ENCODE measurements at regions not wholly inside any gene's neighbourhood (a gene's known extent, or its start where the extent isn't known, plus 50 kb on each side); places are given as distances from the start of the nearest gene placed in this dataset.

DNA sequence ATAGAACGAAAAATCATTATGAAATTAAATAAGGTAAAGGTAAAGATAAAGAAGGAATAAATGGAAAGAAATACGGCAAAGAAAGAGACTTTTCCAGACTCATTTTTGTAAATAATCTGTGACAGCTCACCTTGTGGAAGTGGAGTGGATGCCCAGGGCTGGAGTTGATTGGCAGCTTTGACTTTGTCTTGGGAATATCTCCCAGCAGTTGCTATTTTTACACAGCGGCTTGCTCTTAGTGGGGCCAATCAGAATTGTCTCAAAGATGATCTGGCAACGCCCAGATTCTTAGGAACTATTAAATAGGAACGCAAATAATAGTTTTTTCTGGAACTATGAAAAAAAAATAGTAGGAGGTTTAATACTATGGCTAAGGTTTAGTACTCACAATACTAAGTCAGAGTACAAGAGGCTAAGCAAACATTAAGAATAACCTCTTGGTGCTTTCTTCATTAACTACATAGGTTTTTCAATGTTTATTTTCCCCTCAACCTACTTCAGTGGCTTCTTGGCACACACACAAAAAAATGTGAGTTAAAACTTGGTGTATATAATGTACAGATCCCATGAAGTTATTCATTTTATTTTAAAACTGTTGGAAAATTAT, 132.7 kb downstream of the TRAM1L1 start:
- TF ChIP-seq, protein P1, sequence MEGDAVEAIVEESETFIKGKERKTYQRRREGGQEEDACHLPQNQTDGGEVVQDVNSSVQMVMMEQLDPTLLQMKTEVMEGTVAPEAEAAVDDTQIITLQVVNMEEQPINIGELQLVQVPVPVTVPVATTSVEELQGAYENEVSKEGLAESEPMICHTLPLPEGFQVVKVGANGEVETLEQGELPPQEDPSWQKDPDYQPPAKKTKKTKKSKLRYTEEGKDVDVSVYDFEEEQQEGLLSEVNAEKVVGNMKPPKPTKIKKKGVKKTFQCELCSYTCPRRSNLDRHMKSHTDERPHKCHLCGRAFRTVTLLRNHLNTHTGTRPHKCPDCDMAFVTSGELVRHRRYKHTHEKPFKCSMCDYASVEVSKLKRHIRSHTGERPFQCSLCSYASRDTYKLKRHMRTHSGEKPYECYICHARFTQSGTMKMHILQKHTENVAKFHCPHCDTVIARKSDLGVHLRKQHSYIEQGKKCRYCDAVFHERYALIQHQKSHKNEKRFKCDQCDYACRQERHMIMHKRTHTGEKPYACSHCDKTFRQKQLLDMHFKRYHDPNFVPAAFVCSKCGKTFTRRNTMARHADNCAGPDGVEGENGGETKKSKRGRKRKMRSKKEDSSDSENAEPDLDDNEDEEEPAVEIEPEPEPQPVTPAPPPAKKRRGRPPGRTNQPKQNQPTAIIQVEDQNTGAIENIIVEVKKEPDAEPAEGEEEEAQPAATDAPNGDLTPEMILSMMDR (conservative IDR thresholded peaks at IDR 0.05) = no peak
- TF ChIP-seq ZFX (IDR thresholded peaks at IDR 0.05) = no peak

Measured in C4-2B (cell line).